NOMO-1 (cell line): ENCODE measurements at regions not wholly inside any gene's neighbourhood (a gene's known extent, or its start where the extent isn't known, plus 50 kb on each side); places are given as distances from the start of the nearest gene placed in this dataset.
A peak's percentile ranks its signal among the peaks of the same experiment; 100 is the strongest.
"Not testable (repeated sequence)": the region's sequence is repeated elsewhere in the genome, so short reads cannot be mapped to it uniquely, and the experiment has no call there.

Experiments used
- DNase-seq, 2 experiments: peaks; one replicate each; lab custom pipeline; 2025; ENCODE audit not compliant: unreplicated experiment in 2 of 2; lab: John Stamatoyannopoulos, UW

GRCh38 chr13:109297628-109298027, 488.8 kb downstream of the IRS2 start:
- DNase-seq: no peak

- no peak for DNase-seq
Measured at GRCh38 chr13:109293166-109293565, 493.2 kb downstream of the IRS2 start.

GRCh38 chr13:109288151-109288709, 498.2 kb downstream of the IRS2 start:
- no peak for DNase-seq

- DNase-seq: no peak
Measured at GRCh38 chr13:109287553-109287952, 498.8 kb downstream of the IRS2 start.

- DNase-seq: no peak
Measured at GRCh38 chr13:109285586-109285985, 500.8 kb downstream of the IRS2 start.

GRCh38 chr13:109281903-109282635, 504.3 kb downstream of the IRS2 start:
- no peak for DNase-seq

- DNase-seq: no peak
Measured at GRCh38 chr13:109281017-109281902, 505.1 kb downstream of the IRS2 start.

GRCh38 chr13:109276261-109276660, 510.1 kb downstream of the IRS2 start:
- peak in 1 of 2 experiments; percentile 26 for DNase-seq

- peak in 1 of 2 experiments; percentile 26 for DNase-seq
Measured at GRCh38 chr13:109275852-109276251, 510.5 kb downstream of the IRS2 start.

- DNase-seq: no peak
Measured at GRCh38 chr13:109275139-109275745, 511.1 kb downstream of the IRS2 start.

GRCh38 chr13:109274188-109274821, 512.1 kb downstream of the IRS2 start:
- no peak for DNase-seq

- DNase-seq: no peak
Measured at GRCh38 chr13:109273326-109273751, 513.0 kb downstream of the IRS2 start.

- no peak for DNase-seq
Measured at GRCh38 chr13:109272595-109273325, 513.6 kb downstream of the IRS2 start.

- no peak for DNase-seq
Measured at GRCh38 chr13:109271555-109272541, 514.5 kb downstream of the IRS2 start.

- DNase-seq: no peak
Measured at GRCh38 chr13:109271061-109271460, 515.3 kb downstream of the IRS2 start.

- DNase-seq: not testable (repeated sequence)
Measured at GRCh38 chr13:109269381-109269780, 517.0 kb downstream of the IRS2 start.

- not testable (repeated sequence) for DNase-seq
Measured at GRCh38 chr13:109268492-109268891, 517.9 kb downstream of the IRS2 start.

GRCh38 chr13:109267400-109267799, 519.0 kb downstream of the IRS2 start:
- not testable (repeated sequence) for DNase-seq

- DNase-seq: not testable (repeated sequence)
Measured at GRCh38 chr13:109265438-109265742, 521.0 kb downstream of the IRS2 start.
